BE2C (cell line): ENCODE measurements at regions not wholly inside any gene's neighbourhood (a gene's known extent, or its start where the extent isn't known, plus 50 kb on each side); places are given as distances from the start of the nearest gene placed in this dataset.

Source experiments
- DNase-seq: peaks from one replicate; pipeline ENCODE4 v3.0.0-alpha.2; 2020
- H3K27me3 ChIP-seq: fragments of 250-450 bp; sonication (Bioruptor Pico); 2 replicates; pipeline ENCODE4 v1.5.1; 2020; ENCODE audit warnings: mild to moderate bottlenecking
- H3K36me3 ChIP-seq: fragments of 250-450 bp; sonication (Bioruptor Pico); 2 replicates; pipeline ENCODE4 v1.5.1; 2020; ENCODE audit warnings: mild to moderate bottlenecking
- H3K4me1 ChIP-seq: fragments of 250-450 bp; sonication (Bioruptor Pico); 2 replicates; pipeline ENCODE4 v1.5.1; 2020
- H3K4me3 ChIP-seq: 2 replicates; pipeline ENCODE4 v1.5.1; 2011; ENCODE audit warnings: low read depth, low read length
- H3K9me3 ChIP-seq: fragments of 250-450 bp; sonication (Bioruptor Pico); 2 replicates; pipeline ENCODE4 v1.5.1; 2020
- TF ChIP-seq, protein P1 (sequence below): IDR thresholded peaks from 2 replicates; pipeline ENCODE4 v1.5.1; 2012; ENCODE audit warnings: mild to moderate bottlenecking, low read depth, low read length

DNA sequence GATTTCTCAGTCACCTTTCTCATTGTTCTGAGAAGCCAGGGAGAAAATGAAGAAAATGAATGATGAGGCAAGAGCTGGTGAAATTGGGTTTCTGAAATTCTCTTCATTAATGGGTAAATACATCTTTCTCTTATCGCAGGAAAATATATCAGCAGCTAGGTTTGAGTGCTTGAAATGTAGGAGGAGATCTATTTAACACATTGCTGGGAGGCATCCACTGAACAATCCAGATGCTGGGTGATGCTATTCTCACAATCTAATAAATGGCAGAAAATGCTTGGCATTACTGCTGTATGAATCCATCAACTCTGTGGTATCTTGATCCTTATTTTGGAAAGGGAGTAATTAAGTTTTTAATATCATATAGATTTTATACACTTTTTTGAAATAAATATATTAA lies 199.6 kb upstream of the LRP1B start:
- Histone ChIP-seq H3K9me3 (no peaks in the 10 kb centered on the region), H3K27me3 (no peaks in the 10 kb centered on the region), H3K4me1 (no peaks in the 10 kb centered on the region), H3K4me3 (no peak overlapping the region), H3K36me3 (no peaks in the 10 kb centered on the region)
- DNase-seq, result no peak
- TF ChIP-seq, protein P1, sequence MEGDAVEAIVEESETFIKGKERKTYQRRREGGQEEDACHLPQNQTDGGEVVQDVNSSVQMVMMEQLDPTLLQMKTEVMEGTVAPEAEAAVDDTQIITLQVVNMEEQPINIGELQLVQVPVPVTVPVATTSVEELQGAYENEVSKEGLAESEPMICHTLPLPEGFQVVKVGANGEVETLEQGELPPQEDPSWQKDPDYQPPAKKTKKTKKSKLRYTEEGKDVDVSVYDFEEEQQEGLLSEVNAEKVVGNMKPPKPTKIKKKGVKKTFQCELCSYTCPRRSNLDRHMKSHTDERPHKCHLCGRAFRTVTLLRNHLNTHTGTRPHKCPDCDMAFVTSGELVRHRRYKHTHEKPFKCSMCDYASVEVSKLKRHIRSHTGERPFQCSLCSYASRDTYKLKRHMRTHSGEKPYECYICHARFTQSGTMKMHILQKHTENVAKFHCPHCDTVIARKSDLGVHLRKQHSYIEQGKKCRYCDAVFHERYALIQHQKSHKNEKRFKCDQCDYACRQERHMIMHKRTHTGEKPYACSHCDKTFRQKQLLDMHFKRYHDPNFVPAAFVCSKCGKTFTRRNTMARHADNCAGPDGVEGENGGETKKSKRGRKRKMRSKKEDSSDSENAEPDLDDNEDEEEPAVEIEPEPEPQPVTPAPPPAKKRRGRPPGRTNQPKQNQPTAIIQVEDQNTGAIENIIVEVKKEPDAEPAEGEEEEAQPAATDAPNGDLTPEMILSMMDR, result no peak

DNA sequence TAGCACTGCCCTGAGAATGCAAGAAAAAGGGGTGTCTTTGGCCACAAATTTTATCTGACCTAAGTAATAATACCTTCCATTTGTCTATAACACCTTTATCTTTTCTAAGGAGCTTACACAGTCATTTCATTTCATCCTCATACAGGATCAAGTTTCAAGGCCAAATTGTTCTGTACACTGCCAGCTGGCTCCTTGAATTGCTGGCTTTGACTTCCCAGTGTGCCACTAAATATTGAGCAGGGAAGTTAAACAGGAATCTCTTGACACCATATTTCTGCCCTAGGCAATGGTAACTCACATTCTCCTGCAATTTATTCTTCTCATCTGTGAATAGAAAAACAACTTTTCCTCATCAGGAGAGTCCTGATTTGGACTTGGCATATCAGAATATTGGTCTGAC lies 195.1 kb upstream of the LRP1B start:
- no peaks in the 10 kb centered on the region for H3K36me3 ChIP-seq
- no peak for DNase-seq
- no peak overlapping the region for H3K4me3 ChIP-seq
- no peaks in the 10 kb centered on the region for H3K9me3 ChIP-seq
- TF ChIP-seq, protein P1, result no peak
- no peaks in the 10 kb centered on the region for H3K27me3 ChIP-seq
- no peaks in the 10 kb centered on the region for H3K4me1 ChIP-seq

DNA sequence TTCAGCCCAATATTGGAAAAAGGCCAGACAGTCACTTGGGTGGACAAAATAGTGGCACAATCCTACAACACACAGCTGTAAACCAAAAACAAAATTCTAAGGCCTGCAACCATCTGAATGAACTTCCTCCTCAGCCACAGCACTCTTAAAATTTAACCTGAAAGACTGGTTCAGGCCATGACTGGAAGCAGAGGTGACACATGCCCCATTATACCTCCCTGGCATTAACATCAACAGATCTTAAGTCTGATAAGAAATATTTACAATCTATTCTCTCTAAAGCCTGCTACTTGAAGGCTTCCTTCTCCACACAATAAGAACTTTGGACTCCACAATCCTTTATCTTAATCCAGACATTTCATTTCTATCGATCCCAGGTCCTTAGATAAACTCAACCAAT lies 192.4 kb upstream of the LRP1B start:
- no peak for DNase-seq
- Histone ChIP-seq H3K4me1 (no peaks in the 10 kb centered on the region), H3K9me3 (no peaks in the 10 kb centered on the region), H3K4me3 (no peak overlapping the region), H3K27me3 (no peaks in the 10 kb centered on the region), H3K36me3 (no peaks in the 10 kb centered on the region)
- TF ChIP-seq, protein P1, result no peak

DNA sequence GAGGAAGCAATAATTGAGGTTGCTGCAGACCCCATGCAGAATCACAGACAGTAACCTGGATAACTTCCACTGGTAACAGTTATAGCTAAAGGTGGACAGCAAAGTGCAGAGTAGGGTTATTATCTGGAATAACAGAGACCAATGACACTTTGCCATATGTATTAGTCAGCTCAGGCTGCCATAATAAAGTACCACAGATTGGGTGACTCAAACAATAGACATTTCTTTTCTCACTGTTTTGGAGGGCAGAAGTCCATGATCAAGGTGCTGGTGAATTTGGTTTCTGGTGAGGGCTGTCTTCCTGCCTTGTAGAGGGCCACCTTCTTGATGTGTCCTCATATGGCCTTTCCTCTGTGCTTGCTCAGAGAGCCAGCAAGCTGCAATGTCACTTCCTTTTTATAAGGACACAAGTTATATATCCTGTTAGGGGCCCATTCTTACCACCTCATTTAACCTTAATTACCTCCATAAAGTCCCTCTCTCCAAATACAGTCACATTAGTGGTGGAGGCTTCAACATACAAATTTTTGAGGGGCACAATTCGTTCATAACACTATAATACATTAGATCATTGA lies 191.0 kb upstream of the LRP1B start:
- no peaks in the 10 kb centered on the region for H3K27me3 ChIP-seq
- H3K4me3 ChIP-seq, result no peak overlapping the region
- no peak for DNase-seq
- H3K4me1 ChIP-seq, result no peaks in the 10 kb centered on the region
- TF ChIP-seq, protein P1, result no peak
- H3K9me3 ChIP-seq, result no peaks in the 10 kb centered on the region
- H3K36me3 ChIP-seq, result no peaks in the 10 kb centered on the region

DNA sequence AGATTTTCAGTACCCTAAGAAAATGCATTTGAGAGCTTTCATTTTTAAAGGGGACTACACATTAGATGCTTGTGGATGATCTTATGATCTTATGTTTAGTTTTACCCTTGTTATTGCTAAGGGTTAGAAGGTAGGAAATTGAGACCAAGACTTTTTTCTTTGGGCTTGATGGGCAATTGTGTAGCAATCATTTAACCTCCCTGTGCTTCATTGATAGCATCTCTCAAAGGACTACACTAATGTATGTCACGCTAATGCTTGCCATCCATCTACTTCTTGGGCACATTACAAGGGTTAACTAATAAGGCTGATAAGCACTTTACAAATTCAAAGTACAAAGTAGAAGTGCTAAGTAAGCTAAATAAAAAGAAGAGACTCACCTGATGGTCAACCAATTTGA lies 189.3 kb upstream of the LRP1B start:
- DNase-seq, result no peak
- TF ChIP-seq, protein P1, result no peak
- Histone ChIP-seq H3K36me3 (no peaks in the 10 kb centered on the region), H3K4me1 (no peaks in the 10 kb centered on the region), H3K4me3 (no peak overlapping the region), H3K9me3 (no peaks in the 10 kb centered on the region), H3K27me3 (no peaks in the 10 kb centered on the region)

DNA sequence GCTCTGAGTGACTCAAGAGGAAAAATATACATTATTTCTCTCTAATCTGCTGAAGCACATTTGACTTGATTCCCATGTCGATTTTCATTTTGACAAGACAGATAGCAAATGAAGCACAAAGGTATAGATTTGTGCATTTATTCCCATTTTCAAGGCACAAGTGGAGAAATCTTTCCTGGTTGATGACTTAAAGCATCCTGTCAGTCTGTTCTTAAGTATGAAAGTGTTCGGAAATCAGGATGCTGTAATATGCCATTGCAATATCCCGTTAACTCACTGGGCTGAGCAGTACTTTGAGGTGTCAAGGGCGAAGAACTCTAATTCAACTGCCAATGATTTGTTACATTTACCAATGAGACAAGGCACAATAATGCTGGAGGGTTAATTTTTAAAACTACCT lies 185.2 kb upstream of the LRP1B start:
- TF ChIP-seq, protein P1, result no peak
- Histone ChIP-seq H3K36me3 (no peaks in the 10 kb centered on the region), H3K9me3 (no peaks in the 10 kb centered on the region), H3K4me1 (no peaks in the 10 kb centered on the region), H3K4me3 (no peak overlapping the region), H3K27me3 (no peaks in the 10 kb centered on the region)
- DNase-seq, result no peak
